HL-60 (cell line): ENCODE measurements at regions not wholly inside any gene's neighbourhood (a gene's known extent, or its start where the extent isn't known, plus 50 kb on each side); places are given as distances from the start of the nearest gene placed in this dataset.

Experiments
- DNase-seq, 2 experiments: peaks; one replicate each; pipeline ENCODE4 v3.0.0-alpha.2; 2010 to 2020; ENCODE audit warnings: low read depth in 1 of 2, low spot score in 1 of 2
- H3K27ac ChIP-seq: fragments of 250-450 bp; sonication (Bioruptor Pico); replicated peaks from 2 replicates; pipeline ENCODE4 v1.5.1; 2020; ENCODE audit warnings: mild to moderate bottlenecking, moderate library complexity
- H3K27me3 ChIP-seq: fragments of 250-450 bp; sonication (Bioruptor Pico); 2 replicates; pipeline ENCODE4 v1.5.1; 2021; ENCODE audit warnings: mild to moderate bottlenecking, moderate library complexity; ENCODE audit not compliant: insufficient read depth, poor library complexity, severe bottlenecking
- H3K4me3 ChIP-seq: replicated peaks from 2 replicates; pipeline ENCODE4 v1.5.1; 2011; ENCODE audit warnings: mild to moderate bottlenecking, control low read depth, low read length; ENCODE audit not compliant: insufficient read depth
- CTCF ChIP-seq: IDR thresholded peaks from one replicate; pipeline ENCODE4 v1.5.1; 2011; ENCODE audit warnings: low read length, control low read depth, inconsistent platforms; ENCODE audit not compliant: insufficient read depth
- GABPA ChIP-seq: IDR thresholded peaks from 2 replicates; pipeline ENCODE4 v1.6.1; 2012; ENCODE audit warnings: low read depth
- POLR2AphosphoS5 ChIP-seq: IDR thresholded peaks from 2 replicates; pipeline ENCODE4 v1.6.1; 2012; ENCODE audit warnings: low read depth
- REST ChIP-seq: IDR thresholded peaks from 2 replicates; pipeline ENCODE4 v1.6.1; 2012; ENCODE audit warnings: low read depth; ENCODE audit not compliant: insufficient replicate concordance
- SPI1 ChIP-seq: IDR thresholded peaks from 2 replicates; pipeline ENCODE4 v1.6.1; 2012; ENCODE audit warnings: low read depth, mild to moderate bottlenecking, borderline replicate concordance

- H3K27ac ChIP-seq, result no peak overlapping the region
- DNase-seq, result no peak
- no peak overlapping the region for H3K4me3 ChIP-seq
- no peaks in the 10 kb centered on the region for H3K27me3 ChIP-seq
- TF ChIP-seq SPI1, result no peak
- TF ChIP-seq GABPA, result no peak
- no peak for TF ChIP-seq REST
- TF ChIP-seq POLR2AphosphoS5, result no peak
- no peak for TF ChIP-seq CTCF
These were observed 120.1 kb upstream of the TSLP start for GRCh38 chr5:110951373-110951791.

GRCh38 chr5:110956280-110956912 is 115.1 kb upstream of the TSLP start:
- no peak for DNase-seq

More at GRCh38 chr5:110956280-110956912, 115.1 kb upstream of the TSLP start:
- TF ChIP-seq POLR2AphosphoS5, result no peak
- no peak for TF ChIP-seq SPI1
- no peak for TF ChIP-seq CTCF
- no peak for TF ChIP-seq REST
- no peak for TF ChIP-seq GABPA
- no peaks in the 10 kb centered on the region for H3K27me3 ChIP-seq
- no peak overlapping the region for H3K4me3 ChIP-seq
- no peak overlapping the region for H3K27ac ChIP-seq
